Adipocyte (in vitro differentiated cells): ENCODE measurements at regions not wholly inside any gene's neighbourhood (a gene's known extent, or its start where the extent isn't known, plus 50 kb on each side); places are given as distances from the start of the nearest gene placed in this dataset.

Experiments used
- DNase-seq: peaks from one replicate; pipeline ENCODE4 v3.0.0-alpha.2; 2015; ENCODE audit warnings: low read depth
- H3K27me3 ChIP-seq: replicated peaks from 2 replicates; pipeline ENCODE4 v1.7.0; 2013; ENCODE audit warnings: mild to moderate bottlenecking, low read length, moderate library complexity; ENCODE audit not compliant: control insufficient read depth, insufficient read depth
- H3K36me3 ChIP-seq: 2 replicates; pipeline ENCODE4 v1.7.0; 2013; ENCODE audit warnings: low read length, mild to moderate bottlenecking, moderate library complexity; ENCODE audit not compliant: control insufficient read depth, insufficient read depth, severe bottlenecking
- H3K4me1 ChIP-seq: 2 replicates; pipeline ENCODE4 v1.7.0; 2013; ENCODE audit warnings: mild to moderate bottlenecking, low read length, moderate library complexity; ENCODE audit not compliant: control insufficient read depth, insufficient read depth
- H3K4me3 ChIP-seq: 2 replicates; pipeline ENCODE4 v1.7.0; 2013; ENCODE audit warnings: mild to moderate bottlenecking, low read length, moderate library complexity
- H3K9ac ChIP-seq: 2 replicates; pipeline ENCODE4 v1.7.0; 2013; ENCODE audit warnings: mild to moderate bottlenecking, low read length, moderate library complexity
- H3K9me3 ChIP-seq: 2 replicates; pipeline ENCODE4 v1.7.0; 2013; ENCODE audit warnings: mild to moderate bottlenecking, low read length, moderate library complexity; ENCODE audit not compliant: control insufficient read depth

- no peaks in the 10 kb centered on the region for H3K9me3 ChIP-seq
- H3K36me3 ChIP-seq = no peaks in the 10 kb centered on the region
- H3K9ac ChIP-seq = no peak overlapping the region
- H3K4me3 ChIP-seq = no peak overlapping the region
- H3K4me1 ChIP-seq = no peaks in the 10 kb centered on the region
- no peaks in the 10 kb centered on the region for H3K27me3 ChIP-seq
- DNase-seq = no peak
Measured at GRCh38 chr18:72470391-72470790, 73.8 kb downstream of the CBLN2 start.

GRCh38 chr18:72468021-72468710 is 76.0 kb downstream of the CBLN2 start:
- Histone ChIP-seq H3K4me1 (no peaks in the 10 kb centered on the region), H3K9ac (no peak overlapping the region), H3K4me3 (no peak overlapping the region), H3K9me3 (no peaks in the 10 kb centered on the region), H3K27me3 (no peaks in the 10 kb centered on the region), H3K36me3 (no peaks in the 10 kb centered on the region)
- no peak for DNase-seq

- H3K4me3 ChIP-seq = no peak overlapping the region
- H3K27me3 ChIP-seq = no peaks in the 10 kb centered on the region
- no peaks in the 10 kb centered on the region for H3K36me3 ChIP-seq
- no peak overlapping the region for H3K9ac ChIP-seq
- no peaks in the 10 kb centered on the region for H3K4me1 ChIP-seq
- DNase-seq = peak; percentile 48
- H3K9me3 ChIP-seq = no peaks in the 10 kb centered on the region
Measured at GRCh38 chr18:72460210-72460680, 83.9 kb downstream of the CBLN2 start.

- no peaks in the 10 kb centered on the region for H3K9me3 ChIP-seq
- H3K27me3 ChIP-seq = no peaks in the 10 kb centered on the region
- H3K9ac ChIP-seq = no peak overlapping the region
- H3K4me3 ChIP-seq = no peak overlapping the region
- H3K36me3 ChIP-seq = no peaks in the 10 kb centered on the region
- peak; percentile 10 for DNase-seq
- no peaks in the 10 kb centered on the region for H3K4me1 ChIP-seq
Measured at GRCh38 chr18:72458271-72458670, 85.9 kb downstream of the CBLN2 start.

GRCh38 chr18:72456802-72457201 is 87.3 kb downstream of the CBLN2 start:
- Histone ChIP-seq H3K4me1 (no peaks in the 10 kb centered on the region), H3K4me3 (no peak overlapping the region), H3K27me3 (no peaks in the 10 kb centered on the region), H3K9me3 (no peaks in the 10 kb centered on the region), H3K36me3 (no peaks in the 10 kb centered on the region), H3K9ac (no peak overlapping the region)
- peak; percentile 46 for DNase-seq

- no peak for DNase-seq
- no peak overlapping the region for H3K4me3 ChIP-seq
- no peaks in the 10 kb centered on the region for H3K36me3 ChIP-seq
- no peak overlapping the region for H3K9ac ChIP-seq
- H3K27me3 ChIP-seq = no peaks in the 10 kb centered on the region
- H3K4me1 ChIP-seq = no peaks in the 10 kb centered on the region
- no peaks in the 10 kb centered on the region for H3K9me3 ChIP-seq
Measured at GRCh38 chr18:72452328-72452727, 91.8 kb downstream of the CBLN2 start.

- Histone ChIP-seq H3K27me3 (no peaks in the 10 kb centered on the region), H3K4me3 (no peak overlapping the region), H3K9ac (no peak overlapping the region), H3K4me1 (no peaks in the 10 kb centered on the region), H3K36me3 (no peaks in the 10 kb centered on the region), H3K9me3 (no peaks in the 10 kb centered on the region)
- no peak for DNase-seq
Measured at GRCh38 chr18:72444798-72445155, 99.4 kb downstream of the CBLN2 start.

- Histone ChIP-seq H3K36me3 (no peaks in the 10 kb centered on the region), H3K9ac (no peak overlapping the region), H3K27me3 (no peaks in the 10 kb centered on the region), H3K4me3 (no peak overlapping the region), H3K9me3 (no peaks in the 10 kb centered on the region), H3K4me1 (no peaks in the 10 kb centered on the region)
- DNase-seq = no peak
Measured at GRCh38 chr18:72444111-72444797, 99.9 kb downstream of the CBLN2 start.

- no peaks in the 10 kb centered on the region for H3K4me1 ChIP-seq
- no peaks in the 10 kb centered on the region for H3K27me3 ChIP-seq
- no peak for DNase-seq
- H3K4me3 ChIP-seq = no peak overlapping the region
- no peaks in the 10 kb centered on the region for H3K9me3 ChIP-seq
- no peaks in the 10 kb centered on the region for H3K36me3 ChIP-seq
- H3K9ac ChIP-seq = no peak overlapping the region
Measured at GRCh38 chr18:72436401-72436800, 107.7 kb downstream of the CBLN2 start.

GRCh38 chr18:72433756-72434155 is 110.4 kb downstream of the CBLN2 start:
- Histone ChIP-seq H3K9ac (no peak overlapping the region), H3K27me3 (no peaks in the 10 kb centered on the region), H3K36me3 (no peaks in the 10 kb centered on the region), H3K9me3 (peaks cover 3% of the 10 kb centered on the region), H3K4me1 (no peaks in the 10 kb centered on the region), H3K4me3 (no peak overlapping the region)
- no peak for DNase-seq

GRCh38 chr18:72427721-72428120 is 116.4 kb downstream of the CBLN2 start:
- Histone ChIP-seq H3K9ac (no peak overlapping the region), H3K36me3 (no peaks in the 10 kb centered on the region), H3K9me3 (peaks cover 3% of the 10 kb centered on the region), H3K4me3 (no peak overlapping the region), H3K27me3 (no peaks in the 10 kb centered on the region), H3K4me1 (no peaks in the 10 kb centered on the region)
- DNase-seq = peak; percentile 56
